Stimulated activated CD4-positive, alpha-beta T cell treated with anti-CD3 and anti-CD28 coated beads, Interleukin-15, amount 100 ng/mL, for 1 hour (primary cell): ENCODE measurements at regions not wholly inside any gene's neighbourhood (a gene's known extent, or its start where the extent isn't known, plus 50 kb on each side); places are given as distances from the start of the nearest gene placed in this dataset.

Experiments used
- DNase-seq, 2 donors: peaks; one replicate each; pipeline ENCODE4 v3.0.0-alpha.2; 2020; ENCODE audit warnings: low read depth in 1 of 2, low spot score in 1 of 2

- DNase-seq: no peak
Observed at GRCh38 chr11:95398437-95399112, 167.6 kb upstream of the SESN3 start.

- no peak for DNase-seq
Observed at GRCh38 chr11:95392644-95393043, 161.6 kb upstream of the SESN3 start.

DNA sequence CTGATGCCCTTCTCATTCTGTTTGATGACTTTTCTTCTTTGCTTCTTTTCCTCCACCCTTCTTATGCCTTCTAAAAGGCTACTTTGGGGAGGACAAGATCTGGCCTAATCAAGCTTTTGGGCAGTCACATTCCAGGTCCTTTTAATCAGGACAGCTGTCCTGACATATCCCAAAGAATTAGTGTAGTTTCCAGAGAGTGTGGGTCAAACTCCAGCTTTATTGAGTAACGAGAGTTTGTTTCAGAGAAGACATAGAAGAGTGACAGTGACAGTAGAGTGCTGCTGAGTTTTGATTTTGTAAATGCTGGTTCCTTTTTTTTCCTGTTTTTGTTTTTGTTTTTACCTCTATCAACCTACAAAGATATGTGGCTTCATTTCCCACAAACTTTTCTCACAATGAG is 158.4 kb upstream of the SESN3 start:
- no peak for DNase-seq

- DNase-seq: no peak
Observed at GRCh38 chr11:95388086-95388485, 157.1 kb upstream of the SESN3 start.

- no peak for DNase-seq
Observed at GRCh38 chr11:95387325-95387724, 156.3 kb upstream of the SESN3 start.

GRCh38 chr11:95385577-95385976 is 154.6 kb upstream of the SESN3 start:
- DNase-seq: no peak

DNA sequence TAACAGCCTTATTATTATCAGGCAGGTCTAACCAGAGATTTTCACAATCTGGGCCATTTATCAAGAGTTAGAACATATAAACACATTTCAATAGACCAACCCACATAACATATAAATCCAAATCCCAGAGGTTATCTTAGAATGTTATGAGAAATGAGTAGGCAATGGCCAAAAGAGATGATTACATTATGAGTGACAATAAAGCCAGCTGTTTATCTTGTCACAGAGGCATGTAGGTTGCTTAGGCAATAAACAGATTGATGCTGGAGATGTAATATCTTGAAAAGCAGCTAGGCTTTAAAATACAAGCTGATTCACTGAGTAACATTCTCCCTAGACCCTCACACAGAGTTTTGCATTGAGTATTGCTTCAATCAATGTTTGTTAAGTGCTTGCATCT is 148.5 kb upstream of the SESN3 start:
- DNase-seq: no peak

GRCh38 chr11:95378789-95379188 is 147.8 kb upstream of the SESN3 start:
- DNase-seq: no peak

- no peak for DNase-seq
Observed at GRCh38 chr11:95378111-95378510, 147.1 kb upstream of the SESN3 start.

GRCh38 chr11:95375886-95376285 is 144.9 kb upstream of the SESN3 start:
- no peak for DNase-seq

GRCh38 chr11:95375451-95375850 is 144.4 kb upstream of the SESN3 start:
- DNase-seq: no peak

GRCh38 chr11:95374105-95374504 is 143.1 kb upstream of the SESN3 start:
- DNase-seq: no peak

DNA sequence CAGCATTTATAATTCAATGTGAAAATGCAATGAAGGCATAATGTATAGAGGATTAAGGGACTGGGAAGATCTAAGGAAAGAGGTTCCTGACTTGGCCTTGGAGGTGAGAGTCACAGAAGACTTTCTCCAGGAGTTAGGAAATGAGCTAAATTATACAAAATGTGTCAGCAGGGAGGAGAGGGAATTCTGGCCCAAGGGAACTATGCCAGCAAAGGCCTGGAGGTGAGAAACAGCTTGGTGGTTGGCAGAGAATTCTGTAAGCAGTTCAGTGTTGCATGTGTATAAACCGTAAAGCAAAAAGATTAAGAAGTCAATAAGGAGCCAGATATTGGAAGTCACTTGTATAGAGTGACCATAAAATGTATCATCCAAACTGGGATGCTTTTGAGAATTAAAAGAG is 142.2 kb upstream of the SESN3 start:
- no peak for DNase-seq

DNA sequence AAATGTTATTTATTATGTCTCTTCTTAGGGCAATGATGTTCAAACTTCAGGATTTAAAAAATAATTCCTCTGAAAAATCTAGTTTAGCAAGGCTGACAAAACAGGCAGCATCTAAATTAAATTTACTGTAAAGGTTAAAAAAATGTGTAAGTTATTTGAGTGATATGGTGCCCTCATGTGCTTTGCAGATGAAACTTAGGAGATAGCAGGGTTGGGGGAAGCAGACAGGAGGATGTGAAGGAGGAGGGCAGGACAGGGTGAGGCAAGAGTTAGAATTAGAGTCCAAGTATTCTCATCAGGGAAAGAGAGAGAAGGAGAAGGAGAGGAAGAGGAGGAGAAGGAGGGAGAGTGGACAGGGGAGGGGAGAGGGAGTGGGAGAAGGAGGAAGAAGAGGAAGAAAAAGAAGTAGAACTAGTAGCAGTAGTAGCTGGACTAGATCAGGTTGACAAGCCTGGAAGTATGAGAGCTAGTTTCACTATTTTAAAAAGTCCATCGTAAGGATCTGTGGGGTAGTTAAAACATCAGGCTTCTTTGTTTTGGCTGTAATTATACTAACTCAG is 141.2 kb upstream of the SESN3 start:
- DNase-seq: no peak

- no peak for DNase-seq
Observed at GRCh38 chr11:95371153-95371552, 140.2 kb upstream of the SESN3 start.

DNA sequence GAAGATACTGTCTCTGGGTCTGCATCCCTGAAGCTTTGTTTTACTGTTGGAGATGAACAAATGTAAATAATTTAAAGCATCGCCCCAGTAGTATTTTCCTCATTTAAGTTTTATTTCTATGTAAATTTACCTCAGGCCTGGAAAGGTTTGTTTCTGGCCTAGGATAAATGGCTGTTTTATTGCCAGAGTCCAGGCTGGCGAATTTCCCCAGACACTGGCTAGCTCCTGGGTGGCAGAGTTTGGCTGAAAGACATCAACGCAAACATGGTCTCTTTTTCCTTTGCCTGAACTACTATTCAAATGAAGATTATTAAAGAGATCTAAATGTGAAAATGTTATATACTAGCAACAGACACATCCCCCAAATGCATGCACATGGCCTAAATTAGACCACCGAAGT is 136.7 kb upstream of the SESN3 start:
- DNase-seq: no peak

DNA sequence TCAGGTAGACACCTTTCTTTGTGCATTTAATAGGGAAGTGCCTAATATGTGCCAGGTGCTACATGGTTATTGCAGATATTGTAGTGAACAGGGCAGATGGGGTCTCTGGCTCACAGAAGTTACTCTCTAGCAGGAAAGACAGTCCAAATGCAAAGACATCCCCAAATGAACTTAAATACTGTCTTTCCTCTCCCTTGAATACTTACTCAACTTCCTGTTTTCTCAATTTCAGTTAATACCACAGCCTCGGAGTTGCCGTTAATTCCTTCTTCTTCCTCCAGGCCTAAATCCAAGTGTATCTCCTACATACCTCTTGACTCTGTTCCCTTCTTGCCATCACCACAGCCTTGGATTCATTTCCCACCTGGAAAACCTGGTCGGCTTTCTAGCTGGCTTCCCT is 134.3 kb upstream of the SESN3 start:
- DNase-seq: no peak

- no peak for DNase-seq
Observed at GRCh38 chr11:95364324-95365295, 133.6 kb upstream of the SESN3 start.

DNA sequence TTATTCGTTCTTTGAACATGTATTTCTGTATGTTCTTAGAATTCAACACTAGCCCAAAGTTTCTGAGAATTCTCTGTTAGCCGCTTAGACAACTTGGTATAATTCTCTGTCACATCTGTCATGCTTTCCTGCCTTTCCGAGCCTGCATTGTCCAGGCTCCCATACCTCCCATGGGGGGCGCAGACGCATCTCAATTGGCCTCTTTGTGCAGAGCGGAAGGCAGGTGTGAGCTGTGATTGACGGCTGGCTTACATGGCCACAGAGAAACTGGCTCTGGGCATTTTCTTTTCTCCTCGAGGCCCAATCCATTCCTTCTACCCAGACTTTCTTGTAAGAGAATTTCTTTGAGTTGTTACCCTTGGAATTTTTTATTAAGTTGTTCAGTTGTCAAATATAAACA is 132.7 kb upstream of the SESN3 start:
- no peak for DNase-seq

- no peak for DNase-seq
Observed at GRCh38 chr11:95363164-95363563, 132.2 kb upstream of the SESN3 start.

DNA sequence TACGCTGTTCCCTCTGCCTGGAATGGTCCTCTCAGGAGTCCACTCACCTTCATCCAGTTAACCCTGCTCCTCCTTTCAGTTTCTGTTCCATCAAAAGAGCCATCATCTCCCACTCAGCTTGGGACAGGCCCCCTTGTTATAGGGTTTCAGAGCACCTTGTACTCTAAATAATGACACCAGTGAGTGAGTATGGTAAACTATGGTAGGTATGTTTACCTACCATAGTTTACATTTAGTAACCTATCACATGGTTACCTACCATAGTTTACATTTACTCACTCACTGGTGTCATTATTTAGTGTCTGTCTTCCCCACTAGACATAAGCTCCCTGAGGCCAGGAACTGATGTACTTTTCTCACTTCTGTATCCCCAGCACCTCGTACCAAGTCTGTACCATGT is 130.2 kb upstream of the SESN3 start:
- DNase-seq: no peak

GRCh38 chr11:95360377-95361075 is 129.5 kb upstream of the SESN3 start:
- DNase-seq: no peak
